Transverse colon (tissue), 4 donors: ENCODE measurements at regions not wholly inside any gene's neighbourhood (a gene's known extent, or its start where the extent isn't known, plus 50 kb on each side); places are given as distances from the start of the nearest gene placed in this dataset.

Experiments
- DNase-seq: peaks from one replicate; pipeline ENCODE4 v3.0.0-alpha.2; 2019
- H3K27ac ChIP-seq, 4 donors: fragments of 200-600 bp; sonication (generic); 2 replicates each; pipeline ENCODE4 v1.5.1; 2016 to 2018; ENCODE audit warnings: inconsistent platforms in 4 of 4
- H3K27me3 ChIP-seq: fragments of 200-600 bp; sonication (generic); 2 replicates; pipeline ENCODE4 v1.5.1; 2017; ENCODE audit warnings: inconsistent platforms
- H3K36me3 ChIP-seq, 4 donors: fragments of 200-600 bp; sonication (generic); 2 replicates each; pipeline ENCODE4 v1.5.1; 2017 to 2019; ENCODE audit warnings: inconsistent platforms in 4 of 4
- H3K4me1 ChIP-seq, 4 donors: fragments of 200-600 bp; sonication (generic); 2 replicates each; pipeline ENCODE4 v1.5.1; 2017 to 2020; ENCODE audit warnings: inconsistent platforms in 4 of 4
- H3K4me3 ChIP-seq, 4 donors: fragments of 200-600 bp; sonication (generic); 1 replicate in 1 of 4; 2 replicates in 3 of 4; pipeline versions ENCODE4 v1.5.1 to v1.6.1; 2017 to 2019; ENCODE audit warnings: inconsistent platforms in 4 of 4
- H3K9me3 ChIP-seq, 2 donors: fragments of 200-600 bp; sonication (generic); 2 replicates each; pipeline ENCODE4 v1.5.1; 2017 to 2019; ENCODE audit warnings: inconsistent platforms in 2 of 2
- CTCF ChIP-seq, 5 experiments: fragments of 200-600 bp in 3 of 5; fragments of 450-650 bp in 2 of 5; sonication (generic) in 3 of 5; IDR thresholded peaks; 1 replicate in 2 of 5; 2 replicates in 3 of 5; pipeline ENCODE4 v1.5.1; 2016 to 2017; ENCODE audit warnings: antibody characterized with exemption in 5 of 5, inconsistent platforms in 3 of 5, mild to moderate bottlenecking in 2 of 5, moderate library complexity in 1 of 5
- EP300 ChIP-seq: sonication (generic); formaldehyde crosslinking; IDR thresholded peaks from one replicate; pipeline ENCODE4 v1.6.1; 2017; ENCODE audit warnings: antibody characterized with exemption, low read depth
- POLR2A ChIP-seq: fragments of 450-650 bp; IDR thresholded peaks from one replicate; pipeline ENCODE4 v1.6.1; 2016; ENCODE audit warnings: antibody characterized with exemption, mild to moderate bottlenecking, moderate library complexity
- POLR2AphosphoS5 ChIP-seq, 3 donors: sonication (generic); formaldehyde crosslinking; IDR thresholded peaks; one replicate each; pipeline ENCODE4 v1.6.1; 2016; ENCODE audit warnings: antibody characterized with exemption in 3 of 3
- WGBS, 2 donors: methylation state at CpG; one replicate each; pipeline ENCODE4 v1.1.5; 2018; ENCODE audit warnings: low coverage in 1 of 2; 5-methylcytosine and 5-hydroxymethylcytosine counted together
- in situ Hi-C, 4 donors: fragments of 200-750 bp; cut with MboI; loops; one replicate each; pipeline versions ENCODE4 v1.15.0 to v1.15.1; 2017; ENCODE audit warnings: low sequenced_read_pairs in 3 of 4, low pct_ligation_motif_present in 1 of 4, low pct_unique_long_range_greater_than_20kb in 1 of 4
- intact Hi-C: fragments of 100-400 bp; cut with DNase I; formaldehyde crosslinking; loops from one replicate; pipeline ENCODE4 v1.15.1; 2023; ENCODE audit warnings: low total_unique reads
- small RNA-seq, 4 donors: library from RNA; depleted of rRNA; stranded (forward); fragments of <200 nt; gene quantifications; one replicate each; pipeline ENCODE3, GENCODE V24; 2016

GRCh38 chr6:127053032-127053874 lies 65.2 kb upstream of the RSPO3 start:
- Histone ChIP-seq H3K9me3 (no peaks in the 10 kb centered on the region), H3K4me3 (no peak overlapping the region), H3K36me3 (no peaks in the 10 kb centered on the region), H3K27me3 (no peaks in the 10 kb centered on the region), H3K4me1 (no peaks in the 10 kb centered on the region), H3K27ac (no peak overlapping the region)
- in situ Hi-C loops, result no loop called here
- no peak for DNase-seq
- WGBS, 2 donors, result 32 to 42% methylated on average over 2 of the region's 2 CpGs
- intact Hi-C loops, result no loop called here
- TF ChIP-seq EP300 (no peak), CTCF (IDR thresholded peaks at IDR 0.05) (no peak), POLR2AphosphoS5 (IDR thresholded peaks at IDR 0.05) (no peak)

- Histone ChIP-seq H3K36me3 (no peaks in the 10 kb centered on the region), H3K9me3 (no peaks in the 10 kb centered on the region), H3K4me3 (no peak overlapping the region), H3K27me3 (no peaks in the 10 kb centered on the region), H3K27ac (no peak overlapping the region), H3K4me1 (no peaks in the 10 kb centered on the region)
- 44 to 53% methylated on average over 1 of the region's 1 CpG for WGBS, 2 donors
- in situ Hi-C loops, result no loop called here
- intact Hi-C loops, result no loop called here
- no peak for DNase-seq
- TF ChIP-seq POLR2AphosphoS5 (IDR thresholded peaks at IDR 0.05) (no peak), CTCF (IDR thresholded peaks at IDR 0.05) (no peak), POLR2A (no peak), EP300 (no peak)
Measured at GRCh38 chr6:127053875-127054235, 64.6 kb upstream of the RSPO3 start.

GRCh38 chr6:127058027-127058426 lies 60.4 kb upstream of the RSPO3 start:
- no peak overlapping the region for H3K4me3 ChIP-seq
- H3K4me1 ChIP-seq, result no peaks in the 10 kb centered on the region
- in situ Hi-C loops (no loop called here), intact Hi-C loops (no loop called here)
- no peak overlapping the region for H3K27ac ChIP-seq
- no peaks in the 10 kb centered on the region for H3K27me3 ChIP-seq
- no peaks in the 10 kb centered on the region for H3K9me3 ChIP-seq
- 93% methylated on average over 2 of the region's 2 CpGs for WGBS, 2 donors
- H3K36me3 ChIP-seq, result no peaks in the 10 kb centered on the region
- DNase-seq, result no peak
- no peak for TF ChIP-seq EP300
- TF ChIP-seq CTCF (IDR thresholded peaks at IDR 0.05), result no peak
- no peak for TF ChIP-seq POLR2AphosphoS5 (IDR thresholded peaks at IDR 0.05)
- no peak for TF ChIP-seq POLR2A

GRCh38 chr6:127058936-127059335 lies 59.5 kb upstream of the RSPO3 start:
- TF ChIP-seq POLR2A (no peak), EP300 (no peak), CTCF (IDR thresholded peaks at IDR 0.05) (no peak), POLR2AphosphoS5 (IDR thresholded peaks at IDR 0.05) (no peak)
- H3K4me3 ChIP-seq, result no peak overlapping the region
- H3K36me3 ChIP-seq, result no peaks in the 10 kb centered on the region
- intact Hi-C loops, result no loop called here
- H3K27me3 ChIP-seq, result no peaks in the 10 kb centered on the region
- H3K9me3 ChIP-seq, result no peaks in the 10 kb centered on the region
- 65 to 74% methylated on average over 2 of the region's 2 CpGs for WGBS, 2 donors
- H3K27ac ChIP-seq, result no peak overlapping the region
- in situ Hi-C loops, result no loop called here
- H3K4me1 ChIP-seq, result no peaks in the 10 kb centered on the region
- DNase-seq, result no peak

Small RNA genes in the stretch of these regions (small RNA-seq; reads per million reads assigned to genes)
- gene MIR588 (0 reads per million in 4 donors), gene RNU6-200P (0 reads per million in 4 donors)
